ENCODE measurements at regions not wholly inside any gene's neighbourhood (a gene's known extent, or its start where the extent isn't known, plus 50 kb on each side); places are given as distances from the start of the nearest gene placed in this dataset.
"Not testable (repeated sequence)": the region's sequence is repeated elsewhere in the genome, so short reads cannot be mapped to it uniquely, and the experiment has no call there.

DNA sequence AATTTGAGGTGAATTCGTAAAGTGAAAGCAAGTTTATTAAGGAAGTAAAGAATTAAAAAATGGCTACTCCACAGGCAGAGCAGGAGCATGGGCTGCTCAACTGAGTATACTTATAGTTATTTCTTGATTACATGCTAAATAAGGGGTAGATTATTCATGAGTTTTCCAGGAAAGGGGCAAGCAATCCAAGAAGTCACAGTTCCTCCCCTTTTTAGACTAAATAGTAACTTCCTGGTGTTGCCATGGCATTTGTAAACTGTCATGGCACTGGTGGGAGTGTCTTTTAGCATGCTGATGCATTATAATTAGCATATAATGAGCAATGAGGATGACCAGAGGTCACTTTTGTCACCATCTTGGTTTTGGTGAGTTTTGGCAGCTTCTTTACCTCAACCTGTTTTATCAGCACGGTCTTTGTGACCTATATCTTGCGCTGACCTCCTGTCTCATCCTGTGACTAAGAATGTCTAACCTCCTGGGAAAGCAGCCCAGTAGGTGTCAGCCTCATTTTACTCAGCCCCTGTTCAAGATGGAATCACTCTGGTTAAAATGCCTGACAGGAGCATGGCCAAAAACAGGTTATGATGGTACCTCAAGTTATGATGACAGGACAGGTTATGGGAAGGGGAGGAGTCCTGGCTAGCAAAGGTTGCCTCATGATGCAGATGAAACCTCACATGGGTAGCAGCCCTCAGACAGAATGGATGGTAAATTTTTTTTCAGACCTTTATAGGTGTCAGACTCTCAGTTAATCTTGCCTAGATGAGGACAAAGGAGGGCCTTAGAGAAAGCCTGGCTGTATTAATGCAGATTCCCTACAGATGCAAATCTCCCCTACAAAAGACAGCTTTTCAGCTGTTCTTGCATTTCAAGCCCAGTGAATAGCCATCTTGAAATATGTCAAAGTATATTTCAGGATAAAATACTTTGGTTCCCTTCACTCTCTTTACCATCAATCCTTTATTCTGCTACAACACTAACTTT is 49.7 kb downstream of the SIPA1L2 start:
- no peak for DNase-seq

DNA sequence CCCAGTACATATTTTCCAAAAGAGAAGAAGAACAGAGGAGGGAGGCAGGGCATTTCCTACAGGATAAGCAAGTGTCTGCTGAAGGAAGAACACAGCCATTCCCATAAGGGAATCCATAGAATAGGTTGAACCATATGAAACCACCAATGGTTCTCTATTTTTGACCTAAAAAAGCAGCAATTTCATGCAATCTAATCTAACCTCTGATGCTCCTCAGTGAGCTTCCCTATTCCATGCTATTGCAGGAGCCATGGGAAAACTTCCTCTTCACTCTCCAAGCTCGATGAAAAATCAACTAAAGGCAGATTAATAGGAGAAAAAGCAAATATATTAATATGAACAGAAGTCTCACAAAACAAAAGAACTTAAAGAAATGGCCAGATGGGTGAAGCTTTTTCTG is 50.5 kb downstream of the SIPA1L2 start:
- DNase-seq: no peak

DNA sequence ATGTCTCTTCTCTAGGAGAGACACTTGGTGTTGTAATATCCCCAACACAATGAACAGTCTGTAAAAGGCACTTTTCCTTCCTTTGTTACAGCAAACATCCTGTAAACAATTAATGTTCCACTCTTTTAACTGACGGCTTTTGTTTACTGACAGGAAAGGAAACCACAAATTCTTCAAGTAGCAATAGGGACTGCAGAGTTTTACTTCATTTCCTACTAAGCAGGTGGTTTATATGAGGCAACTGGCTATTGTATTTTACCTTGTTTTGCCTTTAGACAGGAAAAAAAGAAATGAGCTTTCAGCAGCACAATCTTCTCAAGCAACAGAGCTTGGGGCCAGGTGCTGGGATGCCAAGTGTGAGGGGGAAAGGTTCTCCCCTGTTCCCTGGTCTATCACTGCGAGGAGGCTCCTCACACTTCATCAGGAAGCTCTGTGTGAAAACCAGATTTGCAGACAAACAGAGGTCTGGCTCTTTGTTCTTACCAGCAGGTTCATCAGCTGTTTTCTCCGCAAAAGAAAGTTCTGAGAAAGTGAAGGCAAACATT is 51.2 kb downstream of the SIPA1L2 start:
- no peak for DNase-seq

DNA sequence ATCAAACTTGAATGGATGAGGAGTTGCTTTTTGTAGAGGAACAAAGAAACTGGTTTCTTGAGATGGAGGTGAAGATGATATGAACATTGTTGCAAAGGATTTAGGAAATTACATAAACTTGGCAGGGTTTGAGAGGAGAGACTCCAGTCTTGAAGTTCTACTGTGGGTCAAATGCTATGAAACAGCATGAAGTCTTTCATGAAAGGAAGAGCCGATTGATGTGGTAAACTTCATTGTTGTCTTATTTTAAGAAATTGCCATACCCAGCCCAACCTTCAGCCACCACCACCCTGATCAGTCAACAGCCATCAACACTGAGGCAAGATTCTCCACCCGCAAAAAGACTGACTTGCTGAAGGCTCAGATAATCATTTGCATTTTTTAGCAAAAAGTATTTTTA is 52.2 kb downstream of the SIPA1L2 start:
- DNase-seq: no peak

DNA sequence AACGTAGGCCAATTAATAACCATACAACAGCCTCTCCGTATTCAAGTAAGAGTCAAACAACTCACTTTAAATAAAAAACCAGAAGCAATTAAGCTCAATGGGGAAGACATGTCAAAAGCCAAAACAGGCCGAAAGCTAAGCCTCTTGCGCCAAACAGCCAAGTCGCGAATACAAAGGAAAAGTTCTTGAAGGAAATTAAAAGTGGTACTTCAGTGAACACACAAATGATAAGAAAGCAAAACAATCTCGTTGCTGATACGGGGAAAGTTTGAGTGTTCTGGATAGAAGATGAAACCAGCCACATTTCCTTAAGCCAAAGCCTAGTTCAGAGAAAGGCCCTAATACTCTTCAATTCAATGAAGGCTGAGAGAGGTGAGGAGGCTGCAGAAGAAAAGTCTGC is 53.4 kb downstream of the SIPA1L2 start:
- no peak for DNase-seq

DNA sequence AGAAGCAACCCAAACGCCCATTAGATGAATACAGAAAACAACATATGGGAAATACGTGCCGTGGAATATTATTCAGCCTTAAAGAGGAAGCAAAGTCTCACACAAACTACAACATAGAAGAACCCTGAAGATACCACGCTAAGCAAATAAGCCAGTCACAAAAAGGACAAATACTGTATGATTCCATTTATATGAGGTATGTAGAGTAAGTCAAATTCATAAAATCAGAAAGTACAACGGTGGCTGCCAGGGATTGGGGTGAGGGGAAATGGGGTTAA is 54.2 kb downstream of the SIPA1L2 start:
- DNase-seq: no peak

DNA sequence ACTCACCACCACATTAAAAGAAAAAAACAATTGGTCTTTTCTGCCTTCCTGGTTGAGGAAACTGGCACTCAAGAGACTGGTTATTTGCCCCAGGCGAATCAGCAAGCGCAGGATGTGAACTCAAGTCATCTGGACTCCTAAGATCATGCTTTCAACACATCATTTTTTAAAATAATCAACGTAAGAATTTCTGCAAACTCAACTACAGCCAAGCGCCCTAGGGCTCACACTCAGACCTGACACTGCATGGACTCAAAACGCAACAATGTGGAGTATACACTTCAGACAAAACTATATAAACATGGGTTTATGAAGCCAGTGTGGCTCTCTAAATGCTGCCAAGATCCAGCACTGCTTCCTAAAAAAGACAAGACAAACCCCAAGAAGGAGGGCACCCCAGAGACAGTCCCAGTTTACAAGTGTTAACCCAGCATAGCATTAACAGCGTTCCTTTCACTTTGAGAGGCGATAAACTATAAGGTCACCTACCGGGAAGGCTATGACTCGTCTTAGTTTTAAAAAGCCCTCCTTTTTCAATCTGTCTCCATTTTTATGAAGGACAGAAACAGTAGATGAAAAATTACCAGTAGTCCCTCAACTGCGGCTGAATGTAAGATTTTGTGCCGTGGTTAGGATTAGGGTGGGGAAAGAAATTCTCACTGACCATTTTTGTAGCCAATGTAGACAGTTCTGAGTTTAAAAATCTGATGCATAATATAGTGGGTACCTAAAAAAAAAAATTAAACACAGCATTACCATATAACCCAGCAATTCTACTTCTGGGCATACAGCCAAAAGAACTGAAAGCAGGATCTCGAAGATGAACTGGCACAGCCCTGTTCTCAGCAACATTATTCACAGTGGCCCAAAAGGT is 54.8 kb downstream of the SIPA1L2 start:
- DNase-seq: peak; percentile 63

DNA sequence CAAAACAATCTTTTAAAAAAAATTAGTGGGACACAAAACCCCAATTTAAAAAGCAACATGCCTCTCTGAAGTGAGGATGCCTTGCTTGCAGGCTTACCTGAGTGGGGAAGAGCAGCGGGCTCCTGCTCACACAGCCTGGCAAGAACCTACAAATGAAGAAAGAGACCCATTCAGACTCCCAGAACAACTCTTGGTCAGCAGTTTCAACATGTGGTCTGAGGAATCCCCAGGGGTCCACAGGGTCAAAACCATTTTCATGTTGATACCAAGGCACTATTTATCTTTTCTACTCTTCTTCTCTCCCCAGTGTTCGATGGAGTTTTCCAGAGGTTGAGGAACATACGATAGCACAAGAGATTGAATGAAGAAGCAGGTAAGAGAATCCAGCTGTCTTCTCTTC is 55.9 kb downstream of the SIPA1L2 start:
- DNase-seq: no peak

DNA sequence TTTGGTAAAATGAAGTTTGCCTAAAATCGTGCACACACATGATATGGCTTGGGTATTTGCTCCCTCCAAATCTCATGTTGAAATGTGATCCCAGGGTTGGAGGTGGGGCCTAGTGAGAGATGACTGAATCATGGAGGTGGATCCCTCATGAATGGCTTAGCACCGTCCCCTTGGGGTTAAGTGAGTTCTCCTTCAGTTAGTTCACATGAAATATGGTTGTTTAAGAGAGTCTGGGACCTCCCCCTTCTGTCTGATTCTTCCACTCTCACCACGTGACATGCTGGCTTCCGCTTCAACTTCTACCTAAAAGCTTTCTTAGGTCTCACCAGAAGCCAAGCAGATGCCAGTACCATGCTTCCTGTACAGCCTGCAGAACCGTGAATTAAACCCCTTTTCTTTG is 58.4 kb downstream of the SIPA1L2 start:
- DNase-seq: peak; percentile 67

DNA sequence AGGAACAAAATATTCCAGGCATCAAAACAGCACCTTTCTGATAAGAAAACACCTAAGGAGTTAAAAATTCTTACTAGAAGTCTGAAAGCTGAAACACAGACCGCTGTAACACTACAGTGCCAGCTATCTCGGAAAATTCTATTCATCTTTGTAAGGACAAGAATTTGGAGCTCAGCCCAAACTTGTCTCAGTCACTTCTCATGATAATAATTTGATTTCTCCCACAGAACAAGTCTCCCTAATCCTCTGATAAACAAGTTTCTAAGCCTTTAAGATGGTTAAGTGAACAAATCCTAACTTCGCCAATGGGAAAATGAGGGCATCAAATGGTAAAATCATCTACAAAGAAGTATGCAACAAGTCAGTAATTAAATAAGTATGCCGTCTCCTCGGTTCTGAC is 59.9 kb downstream of the SIPA1L2 start:
- DNase-seq: no peak

DNA sequence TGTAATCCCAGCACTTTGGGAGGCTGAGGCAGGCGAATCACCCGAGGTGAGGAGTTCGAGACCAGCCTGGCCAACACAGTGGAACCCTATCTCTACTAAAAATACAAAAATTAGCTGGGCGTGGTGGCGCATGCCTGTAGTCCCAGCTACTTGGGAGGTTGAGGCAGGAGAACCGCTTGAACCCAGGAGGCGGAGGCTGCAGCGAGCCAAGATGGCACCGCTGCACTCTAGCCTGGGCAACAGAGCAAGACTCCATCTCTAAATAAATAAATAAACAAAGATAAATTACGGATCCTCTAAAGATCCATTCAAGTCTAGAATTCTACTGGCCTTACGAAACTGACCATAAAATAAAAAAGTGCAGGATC is 60.4 kb downstream of the SIPA1L2 start:
- not testable (repeated sequence) for DNase-seq

DNA sequence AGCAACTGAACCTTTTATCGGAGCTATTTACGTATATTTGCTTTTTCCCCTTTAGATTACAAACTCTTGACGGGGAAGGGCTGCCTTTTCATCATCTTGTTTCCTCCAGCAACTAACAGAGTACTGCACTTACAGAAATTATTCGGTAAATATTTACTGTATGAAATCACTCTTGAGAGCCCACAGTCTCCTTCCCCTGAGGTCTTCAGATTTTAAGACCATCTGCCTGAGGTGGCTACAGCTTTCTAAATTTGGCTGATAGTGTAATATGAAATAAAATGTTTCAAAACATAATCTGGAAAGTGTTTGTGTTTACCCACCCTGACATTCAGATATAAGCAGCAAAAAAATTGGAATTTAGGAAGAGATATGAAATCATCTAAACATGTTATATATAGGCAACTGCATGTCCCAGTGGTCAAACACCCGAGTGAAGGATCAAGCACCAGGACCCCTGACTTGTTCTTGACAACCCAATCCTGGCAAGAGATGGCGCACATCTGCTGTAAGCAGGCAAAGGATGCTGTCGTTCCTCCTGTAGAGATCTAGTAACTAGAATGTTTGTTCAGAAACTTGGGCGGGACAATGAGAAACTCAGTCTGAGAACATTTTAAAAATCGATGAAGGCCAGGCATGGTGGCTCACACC is 60.9 kb downstream of the SIPA1L2 start:
- no peak for DNase-seq

DNA sequence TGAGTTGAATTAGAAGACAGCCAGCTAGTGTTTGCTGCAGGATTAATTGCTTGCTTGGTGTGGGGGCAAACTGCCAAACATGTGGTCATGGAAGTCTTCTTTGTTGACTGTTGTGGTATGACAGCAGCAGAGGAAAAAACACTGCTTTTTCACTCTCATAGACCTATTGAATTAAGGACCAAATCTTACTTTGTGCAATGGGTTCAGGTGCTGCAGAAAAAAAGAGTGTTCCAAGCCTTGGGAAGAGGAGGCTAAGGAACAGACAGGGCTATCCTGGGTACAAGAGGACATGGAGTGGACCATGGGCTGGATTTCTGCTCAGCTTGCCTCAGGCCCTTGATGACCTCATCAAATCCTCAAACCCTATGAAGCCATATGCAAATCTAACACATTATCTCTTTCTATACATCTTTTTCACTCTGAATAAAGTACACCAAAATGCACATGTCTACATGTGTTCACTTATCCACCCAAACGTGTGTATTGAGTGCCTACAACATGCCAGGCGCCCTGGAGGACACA is 61.5 kb downstream of the SIPA1L2 start:
- no peak for DNase-seq

DNA sequence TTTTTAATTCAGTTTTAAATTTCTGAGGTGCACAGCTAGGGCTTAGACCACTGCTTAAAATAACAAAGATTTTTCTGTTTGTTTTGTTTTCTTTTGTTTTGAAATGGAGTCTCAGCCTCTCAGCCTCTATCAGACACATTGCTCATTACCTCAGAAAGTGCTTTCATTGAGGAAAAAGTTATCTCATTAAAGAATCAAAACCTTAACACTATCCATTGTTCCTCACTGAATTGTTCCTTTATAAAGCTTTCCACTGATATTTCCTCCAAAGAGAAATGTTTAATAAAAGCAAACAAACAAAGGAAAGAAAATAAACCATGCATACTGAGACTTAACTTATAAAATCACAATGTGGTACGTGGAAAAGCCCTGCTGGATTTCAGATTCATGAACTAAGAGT is 63.8 kb downstream of the SIPA1L2 start:
- DNase-seq: no peak

DNA sequence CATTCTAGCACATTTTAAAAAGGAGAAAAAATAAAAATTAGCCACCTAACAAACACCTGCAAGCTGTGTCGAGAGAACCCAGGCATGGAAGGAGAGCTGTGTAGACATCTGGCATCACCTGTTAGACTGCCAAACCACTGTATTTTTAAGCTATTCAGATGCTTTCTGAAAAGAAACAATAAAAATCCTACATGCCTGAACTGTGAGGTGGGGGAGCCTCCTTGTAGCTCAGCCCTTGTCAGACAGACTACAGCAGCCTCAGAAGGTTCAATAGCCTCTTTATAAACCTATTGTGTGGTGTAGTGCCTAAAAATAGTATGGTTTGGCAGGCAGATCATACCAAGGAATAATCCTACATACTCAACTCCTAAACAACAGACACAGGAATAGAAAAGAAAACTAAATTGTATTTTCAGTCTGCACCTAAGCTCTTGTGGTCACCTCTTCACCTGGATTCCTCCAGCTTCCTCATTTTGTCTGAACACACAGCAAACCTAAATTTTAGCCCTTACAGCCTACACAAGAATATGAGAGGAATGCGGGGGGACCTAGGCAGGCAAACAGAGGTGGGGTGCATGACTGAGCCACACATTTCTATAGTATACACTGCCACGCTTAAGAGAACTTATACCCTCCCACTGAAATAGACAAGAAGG is 67.0 kb downstream of the SIPA1L2 start:
- no peak for DNase-seq

DNA sequence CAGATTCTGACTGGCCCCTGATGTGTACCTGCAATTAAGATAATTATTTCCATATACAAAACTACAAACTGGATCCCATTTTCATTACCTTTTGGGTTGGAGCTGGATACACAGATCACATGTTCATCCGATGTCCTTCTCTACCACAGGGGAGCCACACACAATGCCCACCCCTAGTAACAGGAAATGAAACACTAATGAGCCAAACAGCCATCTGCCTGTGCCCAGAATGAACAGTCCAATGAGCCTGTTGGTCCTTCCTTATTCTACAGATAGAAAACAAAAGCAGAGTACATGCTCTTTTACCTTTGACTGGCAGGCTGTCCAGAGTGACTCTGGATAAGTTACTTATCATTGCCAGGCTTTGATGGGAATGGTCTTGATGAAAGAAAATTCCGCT is 68.6 kb downstream of the SIPA1L2 start:
- DNase-seq: no peak

DNA sequence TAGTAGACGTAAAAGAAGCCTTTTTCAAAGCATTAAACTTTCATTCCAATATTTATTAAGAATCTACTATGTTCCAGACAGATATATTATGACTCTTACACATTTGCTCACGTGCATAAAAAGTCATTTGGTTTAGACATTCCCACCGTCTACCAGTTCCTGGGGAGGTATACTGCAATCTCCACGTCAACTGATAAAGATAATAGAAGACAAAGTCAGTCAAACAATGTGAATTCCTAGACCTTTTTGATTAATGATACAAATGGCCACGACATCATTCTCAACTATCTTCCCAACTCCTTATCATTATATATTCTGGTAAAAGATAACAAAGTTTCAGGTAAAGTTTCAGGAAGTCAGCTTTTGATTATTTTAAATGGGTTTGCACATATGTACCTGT is 69.0 kb downstream of the SIPA1L2 start:
- no peak for DNase-seq

DNA sequence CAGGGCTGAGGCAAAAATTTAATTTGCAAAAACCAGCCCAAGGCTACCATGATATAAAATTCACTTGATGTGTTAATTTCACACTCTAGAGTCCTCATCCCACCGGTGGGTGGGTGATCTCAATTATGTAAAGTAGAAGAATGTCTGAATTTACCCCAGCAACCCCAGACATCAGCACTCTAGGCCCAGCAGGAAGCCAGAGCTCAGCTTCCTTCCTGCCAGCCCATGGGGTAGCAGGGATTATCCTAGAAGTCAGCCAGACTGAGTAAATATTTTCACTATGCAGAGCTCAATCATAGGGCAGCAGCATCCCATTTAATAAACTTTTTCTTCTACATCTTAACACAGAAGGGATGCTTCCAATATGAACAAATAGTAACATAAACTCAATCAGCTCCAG is 71.0 kb downstream of the SIPA1L2 start:
- DNase-seq: peak; percentile 51

DNA sequence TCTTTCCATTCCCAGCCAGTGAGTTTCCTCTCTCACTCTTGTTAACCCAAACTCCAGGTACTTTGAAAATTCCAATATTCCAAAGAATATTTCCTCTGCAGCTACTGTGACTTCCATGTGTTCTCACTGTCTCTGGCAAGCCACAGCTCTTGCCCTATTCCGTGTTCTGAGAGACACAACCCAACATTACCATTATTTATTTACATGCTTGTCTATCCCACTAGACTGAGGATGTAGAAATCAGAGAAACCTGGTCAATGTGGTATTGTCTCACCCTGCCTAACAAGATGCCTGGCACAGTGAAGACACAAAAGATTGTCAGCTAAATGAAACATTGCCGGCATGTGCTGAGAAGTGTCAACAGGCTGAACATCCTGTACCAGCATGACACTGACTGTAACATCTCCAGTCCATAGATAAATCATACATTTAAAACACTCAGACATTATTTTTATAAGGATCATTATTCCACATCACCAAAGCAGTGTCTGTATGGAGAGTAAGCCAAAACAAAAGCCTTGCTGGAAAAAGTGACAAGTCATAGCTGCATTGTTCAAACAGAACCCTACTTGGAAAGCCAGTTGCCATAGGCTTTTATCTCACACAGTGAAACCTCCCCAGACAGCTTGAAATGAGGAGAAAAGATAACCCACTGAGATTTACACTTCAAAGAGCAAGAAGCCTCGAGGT is 72.3 kb downstream of the SIPA1L2 start:
- DNase-seq: peak; percentile 62

DNA sequence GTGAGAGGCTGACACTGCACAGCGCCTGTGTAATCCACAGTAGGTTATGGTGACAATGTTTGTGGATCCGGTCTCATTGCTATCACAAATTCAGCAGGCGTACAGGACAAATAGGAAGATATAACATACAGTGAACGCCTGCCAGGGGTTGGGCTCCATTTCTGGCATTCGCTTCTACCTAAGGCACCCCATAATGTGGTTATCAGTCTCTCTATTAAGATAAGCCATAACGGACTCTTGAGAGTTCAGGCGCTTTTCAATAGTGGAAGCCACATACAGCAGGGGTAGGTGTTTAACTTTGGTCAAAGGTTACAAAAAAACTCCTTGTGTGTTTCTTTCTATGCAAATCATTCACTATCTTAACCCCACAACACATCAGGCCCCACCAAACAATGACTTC is 72.8 kb downstream of the SIPA1L2 start:
- no peak for DNase-seq

DNA sequence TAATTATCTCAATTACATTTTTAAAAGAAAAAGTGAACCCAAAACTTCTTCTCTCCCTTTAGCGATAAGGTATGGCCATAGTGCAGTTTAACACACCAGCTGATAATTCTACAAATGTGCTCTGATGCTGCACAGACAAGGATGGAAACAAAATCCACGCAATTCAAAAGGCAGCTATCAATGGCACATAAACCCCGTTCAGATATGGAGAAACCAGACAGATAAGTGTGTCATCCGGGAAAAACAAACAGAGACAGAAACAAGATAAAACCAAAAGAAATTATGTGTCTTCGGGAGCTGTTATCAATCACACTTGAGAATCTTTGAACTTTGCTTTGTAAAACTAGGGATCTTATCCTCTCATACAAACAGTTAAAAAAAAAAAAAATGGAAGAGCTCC is 73.6 kb downstream of the SIPA1L2 start:
- no peak for DNase-seq
